Keratinocyte (primary cell): ENCODE measurements at regions not wholly inside any gene's neighbourhood (a gene's known extent, or its start where the extent isn't known, plus 50 kb on each side); places are given as distances from the start of the nearest gene placed in this dataset.

Experiments
- EZH2 ChIP-seq: IDR thresholded peaks from one replicate; pipeline ENCODE4 v1.6.1; 2012; ENCODE audit warnings: inconsistent platforms, mild to moderate bottlenecking, low read length, moderate library complexity
- TF ChIP-seq, protein P1 (sequence below), 3 experiments: IDR thresholded peaks in 1 of 3; conservative IDR thresholded peaks in 1 of 3; optimal IDR thresholded peaks in 1 of 3; 2 replicates in 2 of 3; 3 replicates in 1 of 3; pipeline versions ENCODE3 to v1.5.1; 2011; ENCODE audit warnings: low read length in 3 of 3, mild to moderate bottlenecking in 3 of 3, moderate library complexity in 2 of 3, control low read depth in 1 of 3, inconsistent platforms in 1 of 3; ENCODE audit not compliant: insufficient read depth in 2 of 3; ENCODE audit errors: extremely low read depth in 1 of 3

DNA sequence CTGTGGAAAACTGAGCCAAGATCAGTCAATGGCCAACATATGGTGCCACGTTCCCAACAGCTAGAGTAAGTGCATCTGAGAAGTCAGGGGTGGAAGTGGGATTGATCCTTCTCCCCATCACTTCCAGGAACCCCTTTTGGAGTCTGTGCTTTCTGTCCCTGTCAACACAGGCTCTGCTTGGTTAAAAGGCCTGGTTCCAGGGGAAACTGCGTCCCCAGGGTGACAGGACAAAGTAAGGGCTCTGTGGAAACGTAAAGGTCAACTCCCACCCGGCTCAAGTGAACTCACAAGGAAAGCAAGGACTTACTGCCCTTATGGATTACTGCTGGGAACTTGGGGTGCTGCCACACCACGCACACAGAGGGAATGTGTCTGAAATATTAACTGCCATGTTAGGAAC, 77.5 kb upstream of the GRB10 start:
- TF ChIP-seq, protein P1, sequence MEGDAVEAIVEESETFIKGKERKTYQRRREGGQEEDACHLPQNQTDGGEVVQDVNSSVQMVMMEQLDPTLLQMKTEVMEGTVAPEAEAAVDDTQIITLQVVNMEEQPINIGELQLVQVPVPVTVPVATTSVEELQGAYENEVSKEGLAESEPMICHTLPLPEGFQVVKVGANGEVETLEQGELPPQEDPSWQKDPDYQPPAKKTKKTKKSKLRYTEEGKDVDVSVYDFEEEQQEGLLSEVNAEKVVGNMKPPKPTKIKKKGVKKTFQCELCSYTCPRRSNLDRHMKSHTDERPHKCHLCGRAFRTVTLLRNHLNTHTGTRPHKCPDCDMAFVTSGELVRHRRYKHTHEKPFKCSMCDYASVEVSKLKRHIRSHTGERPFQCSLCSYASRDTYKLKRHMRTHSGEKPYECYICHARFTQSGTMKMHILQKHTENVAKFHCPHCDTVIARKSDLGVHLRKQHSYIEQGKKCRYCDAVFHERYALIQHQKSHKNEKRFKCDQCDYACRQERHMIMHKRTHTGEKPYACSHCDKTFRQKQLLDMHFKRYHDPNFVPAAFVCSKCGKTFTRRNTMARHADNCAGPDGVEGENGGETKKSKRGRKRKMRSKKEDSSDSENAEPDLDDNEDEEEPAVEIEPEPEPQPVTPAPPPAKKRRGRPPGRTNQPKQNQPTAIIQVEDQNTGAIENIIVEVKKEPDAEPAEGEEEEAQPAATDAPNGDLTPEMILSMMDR (optimal IDR thresholded peaks at IDR 0.05 in 1 of 3, IDR thresholded peaks at IDR 0.05 in 1 of 3, conservative IDR thresholded peaks at IDR 0.05 in 1 of 3; ENCODE audit: extremely low read depth in 1 of 3, insufficient read depth in 2 of 3, low read length in 3 of 3): no peak
- no peak for TF ChIP-seq EZH2
